Lower leg skin (tissue), 3 donors: ENCODE measurements at regions not wholly inside any gene's neighbourhood (a gene's known extent, or its start where the extent isn't known, plus 50 kb on each side); places are given as distances from the start of the nearest gene placed in this dataset.

Experiments
- POLR2A ChIP-seq, 2 donors: fragments of 450-650 bp; IDR thresholded peaks; one replicate each; pipeline ENCODE4 v1.6.1; 2016 to 2017; ENCODE audit warnings: antibody characterized with exemption in 2 of 2, mild to moderate bottlenecking in 1 of 2, moderate library complexity in 1 of 2
- TF ChIP-seq, protein P1 (sequence below), 3 donors: fragments of 450-650 bp; IDR thresholded peaks; one replicate each; pipeline ENCODE4 v1.5.1; 2016; ENCODE audit warnings: antibody characterized with exemption in 3 of 3, mild to moderate bottlenecking in 3 of 3, moderate library complexity in 2 of 3

DNA sequence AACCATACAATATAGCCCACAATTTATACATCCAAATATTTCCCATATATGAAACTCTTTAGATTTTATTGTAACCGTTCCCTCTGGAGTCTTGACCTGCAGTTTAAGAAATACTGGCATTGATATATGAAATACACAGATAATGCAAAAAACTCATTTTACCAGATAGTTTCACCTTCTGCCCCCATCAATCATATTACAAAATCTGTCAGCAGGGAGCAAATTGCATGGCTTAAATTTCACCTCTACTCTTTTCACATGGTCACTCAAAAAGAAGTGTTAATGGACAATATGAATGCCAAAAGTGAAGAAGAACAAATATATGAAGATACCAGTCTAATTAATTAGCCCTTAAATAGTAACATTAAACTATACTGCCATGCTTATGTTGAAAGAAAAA lies 57.0 kb upstream of the TMEM106B start:
- TF ChIP-seq, protein P1, sequence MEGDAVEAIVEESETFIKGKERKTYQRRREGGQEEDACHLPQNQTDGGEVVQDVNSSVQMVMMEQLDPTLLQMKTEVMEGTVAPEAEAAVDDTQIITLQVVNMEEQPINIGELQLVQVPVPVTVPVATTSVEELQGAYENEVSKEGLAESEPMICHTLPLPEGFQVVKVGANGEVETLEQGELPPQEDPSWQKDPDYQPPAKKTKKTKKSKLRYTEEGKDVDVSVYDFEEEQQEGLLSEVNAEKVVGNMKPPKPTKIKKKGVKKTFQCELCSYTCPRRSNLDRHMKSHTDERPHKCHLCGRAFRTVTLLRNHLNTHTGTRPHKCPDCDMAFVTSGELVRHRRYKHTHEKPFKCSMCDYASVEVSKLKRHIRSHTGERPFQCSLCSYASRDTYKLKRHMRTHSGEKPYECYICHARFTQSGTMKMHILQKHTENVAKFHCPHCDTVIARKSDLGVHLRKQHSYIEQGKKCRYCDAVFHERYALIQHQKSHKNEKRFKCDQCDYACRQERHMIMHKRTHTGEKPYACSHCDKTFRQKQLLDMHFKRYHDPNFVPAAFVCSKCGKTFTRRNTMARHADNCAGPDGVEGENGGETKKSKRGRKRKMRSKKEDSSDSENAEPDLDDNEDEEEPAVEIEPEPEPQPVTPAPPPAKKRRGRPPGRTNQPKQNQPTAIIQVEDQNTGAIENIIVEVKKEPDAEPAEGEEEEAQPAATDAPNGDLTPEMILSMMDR (IDR thresholded peaks at IDR 0.05), result no peak
- no peak for TF ChIP-seq POLR2A (IDR thresholded peaks at IDR 0.05)
